OCI-LY3 (cell line): ENCODE measurements at regions not wholly inside any gene's neighbourhood (a gene's known extent, or its start where the extent isn't known, plus 50 kb on each side); places are given as distances from the start of the nearest gene placed in this dataset.

ENCODE experiments used
- CTCF ChIP-seq: fragments of 200-600, 300-600 bp; sonication (generic); IDR thresholded peaks from 2 replicates; pipeline ENCODE4 v1.5.1; 2014; ENCODE audit warnings: antibody characterized with exemption, low read length, low read depth
- EZH2phosphoT487 ChIP-seq: fragments of 200-600 bp; shearing (Covaris generic); IDR thresholded peaks from 2 replicates; pipeline ENCODE4 v1.6.1; 2018; ENCODE audit warnings: antibody characterized with exemption, mixed run types, low read depth

- no peak for TF ChIP-seq CTCF
- no peak for TF ChIP-seq EZH2phosphoT487
These were observed 439.0 kb downstream of the SH2D4B start for GRCh38 chr10:80976658-80977057.
